ENCODE measurements at regions not wholly inside any gene's neighbourhood (a gene's known extent, or its start where the extent isn't known, plus 50 kb on each side); places are given as distances from the start of the nearest gene placed in this dataset.
"Not testable (repeated sequence)": the region's sequence is repeated elsewhere in the genome, so short reads cannot be mapped to it uniquely, and the experiment has no call there.

DNA sequence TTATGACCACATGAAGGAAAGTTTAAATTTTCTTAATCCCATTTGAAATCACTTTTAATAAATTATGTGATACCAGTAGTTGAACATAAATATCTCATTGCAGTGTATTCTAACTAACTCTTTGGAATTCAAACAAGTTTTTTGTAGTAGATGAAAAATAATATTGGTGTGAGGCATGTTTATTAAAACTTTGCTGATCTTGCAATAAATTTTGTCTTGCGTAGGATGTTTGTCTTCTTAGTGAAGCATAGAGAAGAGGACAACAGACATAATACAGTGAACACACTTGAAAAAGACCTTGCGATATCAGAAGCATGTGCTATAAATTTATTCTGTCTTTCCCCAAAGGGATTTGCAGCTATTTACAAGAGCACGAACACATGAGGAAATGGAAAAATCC lies 140.7 kb downstream of the HTR1B start:
- DNase-seq, result no peak

GRCh38 chr6:77318256-77318655 lies 145.0 kb downstream of the HTR1B start:
- DNase-seq, result no peak

DNA sequence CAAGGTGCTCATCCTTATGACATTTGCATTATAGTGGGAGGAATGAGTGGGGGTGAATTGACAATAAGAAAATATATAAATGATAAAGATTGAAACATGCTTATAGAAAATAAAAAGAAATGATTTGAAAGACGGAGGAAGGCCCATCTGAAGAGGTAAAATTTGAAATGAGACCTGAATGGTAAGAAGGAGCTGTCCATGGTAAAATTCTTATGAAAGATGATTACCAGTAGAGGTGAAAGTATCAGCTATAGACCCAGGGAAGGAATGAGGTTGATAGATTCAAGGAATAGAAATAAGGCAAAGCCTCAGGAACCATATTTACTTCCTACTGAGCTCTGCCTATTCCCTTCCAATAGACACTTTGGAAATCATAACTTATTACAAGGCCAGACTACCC lies 149.7 kb downstream of the HTR1B start:
- DNase-seq, result no peak

DNA sequence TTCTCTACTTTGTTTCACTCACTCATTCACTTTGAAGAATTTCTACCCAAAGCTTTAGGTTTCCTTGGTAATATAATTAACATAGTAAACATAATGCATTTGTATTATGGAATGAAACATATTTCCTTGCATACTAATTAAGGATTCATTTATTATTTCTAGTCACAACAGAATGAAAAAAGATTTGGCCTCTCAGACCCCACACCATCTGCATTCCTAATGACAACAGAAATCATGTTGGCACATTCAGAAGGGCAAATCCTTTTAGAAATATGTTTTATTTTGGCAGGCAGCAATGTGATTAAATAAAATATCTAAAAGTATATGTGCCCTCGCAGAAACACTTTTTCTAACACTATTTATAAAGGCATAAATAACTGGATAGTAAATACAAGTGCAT lies 163.4 kb downstream of the HTR1B start:
- no peak for DNase-seq

DNA sequence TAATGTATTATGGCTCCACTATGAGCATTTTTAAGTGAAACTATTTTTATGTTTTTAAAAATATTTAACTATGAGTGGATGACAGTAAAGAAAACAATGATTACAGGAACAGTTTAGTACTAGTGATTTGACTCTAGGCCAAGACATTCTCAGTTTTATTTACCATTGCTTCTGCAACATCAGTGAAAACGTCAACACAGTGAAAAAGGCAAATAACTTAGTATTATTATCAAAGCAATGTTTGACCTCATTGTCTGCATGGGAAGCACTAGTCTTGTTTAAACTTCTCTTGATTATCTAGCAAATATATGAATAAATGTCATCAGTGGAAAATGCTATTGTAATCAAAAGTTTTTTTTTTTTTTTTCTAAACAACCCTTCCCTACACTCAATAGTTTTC lies 165.0 kb downstream of the HTR1B start:
- no peak for DNase-seq

- DNase-seq, result no peak
These were observed 170.4 kb downstream of the HTR1B start for GRCh38 chr6:77292564-77293546.

DNA sequence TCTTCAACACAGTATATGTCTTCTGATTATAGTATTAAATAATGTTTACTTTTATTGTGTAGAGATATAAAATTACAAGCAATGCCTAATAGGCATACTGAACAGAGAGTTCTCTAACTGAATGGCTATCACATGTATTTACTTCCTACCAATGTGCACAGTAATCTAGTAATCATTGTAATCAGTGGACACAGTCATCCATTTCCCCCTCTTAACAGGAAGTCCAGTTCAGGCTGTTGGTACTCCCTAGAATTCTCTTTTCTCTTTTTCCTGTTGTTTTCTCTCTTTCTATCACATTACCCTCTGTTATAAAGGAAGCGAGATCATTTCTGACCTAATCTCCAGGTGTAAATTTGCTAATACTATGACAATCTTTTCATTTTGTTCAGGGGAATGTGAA lies 172.5 kb downstream of the HTR1B start:
- no peak for DNase-seq

- no peak for DNase-seq
These were observed 176.8 kb downstream of the HTR1B start for GRCh38 chr6:77286541-77286940.

DNA sequence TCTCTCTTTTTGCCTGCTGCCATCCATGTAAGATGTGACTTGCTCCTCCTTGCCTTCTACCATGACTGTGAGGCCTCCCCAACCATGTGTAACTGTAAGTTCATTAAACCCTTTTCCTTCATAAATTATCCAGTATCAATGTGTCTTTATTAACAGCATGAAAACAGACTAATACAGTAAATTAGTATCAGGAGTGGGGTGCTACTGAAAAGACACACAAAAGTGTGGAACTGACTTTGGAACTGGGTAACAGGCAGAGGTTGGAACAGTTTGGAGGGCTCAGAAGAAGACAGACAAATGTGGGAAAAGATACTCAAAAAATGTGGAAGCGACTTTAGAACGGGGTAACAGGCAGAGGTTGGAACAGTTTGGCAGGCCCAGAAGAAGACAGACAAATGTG lies 189.4 kb downstream of the HTR1B start:
- DNase-seq, result no peak

DNA sequence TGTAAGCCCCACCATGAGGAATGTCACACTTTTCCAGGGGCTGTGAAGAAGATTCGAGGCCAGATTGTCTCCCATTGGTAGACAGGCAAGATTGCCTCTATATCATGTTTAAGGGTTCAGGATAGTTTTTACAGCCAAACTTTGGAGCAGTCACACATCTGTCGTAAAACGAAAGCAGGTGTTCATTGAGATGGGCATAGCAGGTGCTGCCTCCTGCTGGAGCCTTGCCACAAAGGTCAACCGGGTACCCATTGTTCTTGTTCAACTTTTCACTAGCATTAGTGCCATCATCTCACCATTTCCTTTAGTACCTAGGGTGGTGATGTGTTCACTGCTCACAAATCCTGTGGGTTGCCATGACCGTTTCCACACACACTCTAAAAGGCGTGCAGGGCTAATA lies 198.3 kb downstream of the HTR1B start:
- no peak for DNase-seq

DNA sequence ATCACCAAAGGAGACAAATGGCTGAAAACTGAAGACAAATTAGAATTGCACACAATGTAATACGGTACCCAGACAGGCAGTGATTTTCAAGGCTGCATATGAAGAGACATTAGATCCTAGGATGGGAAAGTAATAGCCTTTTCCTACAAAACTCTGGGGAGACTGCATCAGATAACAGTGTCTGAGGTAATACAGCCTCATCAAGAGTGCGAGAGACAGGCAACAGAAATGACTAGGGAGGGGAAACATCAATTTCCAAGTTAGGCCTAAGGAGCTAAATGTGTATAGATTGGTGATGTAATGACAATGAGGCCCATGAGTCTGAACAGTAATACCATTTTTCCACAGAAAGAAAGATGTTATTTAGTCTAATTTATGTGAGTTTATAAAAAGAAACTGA lies 200.3 kb downstream of the HTR1B start:
- no peak for DNase-seq

GRCh38 chr6:77251801-77252200 lies 211.5 kb downstream of the HTR1B start:
- DNase-seq, result not testable (repeated sequence)

GRCh38 chr6:77249560-77249959 lies 213.7 kb downstream of the HTR1B start:
- DNase-seq, result no peak

DNA sequence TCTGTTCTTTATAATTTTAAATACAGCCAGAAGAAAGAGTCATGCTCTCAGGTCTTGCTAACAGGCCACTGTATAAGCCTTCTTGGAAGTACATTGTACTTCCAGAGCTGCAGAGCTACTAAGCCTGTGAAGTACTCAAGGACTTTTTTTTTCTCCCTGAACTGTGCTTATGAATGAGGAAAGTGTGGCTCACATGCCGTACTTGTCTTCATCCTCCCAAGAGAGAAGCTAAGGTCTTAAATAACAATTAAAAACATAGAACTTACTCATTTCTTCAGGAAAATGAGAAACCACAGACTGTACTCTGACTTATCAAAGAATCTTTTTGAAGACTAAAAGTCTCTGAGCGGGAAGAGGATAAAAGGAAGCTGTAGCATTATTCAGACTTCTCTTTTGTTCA lies 218.3 kb downstream of the HTR1B start:
- DNase-seq, result no peak

- DNase-seq, result no peak
These were observed 231.6 kb downstream of the HTR1B start for GRCh38 chr6:77231438-77232305.

- DNase-seq, result no peak
These were observed 235.0 kb downstream of the HTR1B start for GRCh38 chr6:77228279-77228678.

DNA sequence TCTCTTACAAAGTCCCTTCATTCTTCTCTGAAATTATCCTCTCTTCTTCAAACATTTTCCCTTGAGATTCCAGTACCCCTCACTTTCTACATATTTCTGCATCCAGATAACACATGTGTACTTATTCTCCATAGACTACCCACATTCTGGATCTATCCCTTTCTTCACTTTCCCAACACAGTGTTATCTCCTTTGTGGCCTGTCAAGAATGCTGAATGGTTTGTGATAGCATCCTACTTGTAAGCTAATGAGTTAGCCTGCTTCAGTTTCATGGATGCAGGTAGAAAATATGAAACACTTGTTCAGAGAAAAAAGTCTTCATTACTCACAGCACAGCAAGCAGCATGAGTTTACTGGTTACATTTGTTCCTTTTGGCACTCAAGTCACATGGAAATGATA lies 245.4 kb downstream of the HTR1B start:
- no peak for DNase-seq

DNA sequence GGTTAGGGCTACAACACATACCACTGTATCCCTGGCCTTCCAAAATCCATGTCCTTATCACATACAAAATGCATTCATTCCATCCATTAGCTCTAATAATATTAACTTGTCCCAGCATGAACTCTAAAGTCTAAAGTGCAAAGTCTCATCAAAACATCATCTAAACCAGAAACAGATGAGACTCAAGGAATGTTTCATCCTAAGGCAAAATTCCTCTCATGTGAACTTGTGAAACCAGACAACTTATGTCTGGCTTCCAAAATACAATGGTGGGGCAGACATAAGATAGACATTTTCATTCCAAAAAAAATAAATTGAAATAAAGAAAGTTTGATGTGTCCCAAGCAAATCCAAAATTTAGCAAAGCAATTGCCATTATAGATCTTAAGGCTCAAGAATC lies 257.4 kb downstream of the HTR1B start:
- DNase-seq, result no peak

- DNase-seq, result no peak
These were observed 258.7 kb downstream of the HTR1B start for GRCh38 chr6:77204555-77204954.

- DNase-seq, result no peak
These were observed 279.8 kb downstream of the HTR1B start for GRCh38 chr6:77183447-77183846.

- DNase-seq, result no peak
These were observed 281.5 kb downstream of the HTR1B start for GRCh38 chr6:77181749-77182148.

DNA sequence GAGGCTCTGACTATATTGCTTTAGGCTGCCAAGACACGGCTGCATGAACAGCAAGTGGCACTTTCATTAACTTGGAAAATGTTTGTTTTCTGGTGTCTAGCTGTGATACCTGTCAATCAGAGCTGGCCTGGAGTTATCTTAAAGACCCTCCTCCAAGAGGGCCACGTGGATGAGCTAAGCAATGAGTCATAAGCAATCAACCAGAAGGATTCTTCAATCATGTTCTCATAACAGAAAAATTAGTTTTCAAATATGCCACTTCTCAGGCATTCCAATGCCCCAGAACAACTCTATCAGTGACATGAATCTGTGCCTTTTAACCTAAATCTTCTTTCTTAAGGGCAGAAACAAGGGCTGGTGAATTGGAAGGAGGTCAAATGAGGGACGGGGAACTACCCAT lies 283.0 kb downstream of the HTR1B start:
- DNase-seq, result no peak

GRCh38 chr6:77178821-77179220 lies 284.5 kb downstream of the HTR1B start:
- DNase-seq, result no peak

DNA sequence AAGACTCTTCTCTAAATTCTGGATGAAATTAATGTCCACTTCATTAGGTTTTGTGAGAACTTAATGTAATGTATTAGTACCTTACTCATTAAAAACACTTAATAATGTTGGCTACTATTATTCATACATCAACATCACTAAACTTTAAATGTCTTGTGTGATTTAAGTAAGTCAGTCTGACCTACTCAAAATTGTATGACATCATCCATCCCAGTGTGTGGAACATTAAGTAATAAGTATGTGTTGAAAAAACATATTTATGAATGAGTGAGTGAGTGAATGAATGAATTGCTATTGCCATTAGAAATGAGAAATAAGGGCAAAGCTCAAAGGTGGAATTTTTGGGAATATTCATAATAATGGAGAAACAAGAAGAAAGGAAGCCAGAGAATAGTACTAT lies 285.8 kb downstream of the HTR1B start:
- DNase-seq, result no peak

Measured in COR-L47 (cell line).